SKM-1 (cell line): ENCODE measurements at regions not wholly inside any gene's neighbourhood (a gene's known extent, or its start where the extent isn't known, plus 50 kb on each side); places are given as distances from the start of the nearest gene placed in this dataset.
"Not testable (repeated sequence)": the region's sequence is repeated elsewhere in the genome, so short reads cannot be mapped to it uniquely, and the experiment has no call there.

Source experiments
- DNase-seq: peaks from one replicate; lab custom pipeline; 2025; ENCODE audit not compliant: unreplicated experiment; lab: John Stamatoyannopoulos, UW

- no peak for DNase-seq
Measured at GRCh38 chr13:19123502-19123901, 58.1 kb downstream of the TUBA3C start.

- DNase-seq = no peak
Measured at GRCh38 chr13:19117913-19118739, 63.5 kb downstream of the TUBA3C start.

- not testable (repeated sequence) for DNase-seq
Measured at GRCh38 chr13:19109225-19109624, 72.4 kb downstream of the TUBA3C start.

- no peak for DNase-seq
Measured at GRCh38 chr13:19103140-19103539, 78.5 kb downstream of the TUBA3C start.

GRCh38 chr13:19093369-19093768 is 88.3 kb downstream of the TUBA3C start:
- no peak for DNase-seq

- DNase-seq = no peak
Measured at GRCh38 chr13:19090495-19090894, 91.1 kb downstream of the TUBA3C start.

GRCh38 chr13:19089315-19089714 is 92.3 kb downstream of the TUBA3C start:
- no peak for DNase-seq

GRCh38 chr13:19088416-19088815 is 93.2 kb downstream of the TUBA3C start:
- DNase-seq = no peak

- no peak for DNase-seq
Measured at GRCh38 chr13:19085876-19086275, 95.7 kb downstream of the TUBA3C start.

- DNase-seq = no peak
Measured at GRCh38 chr13:19085258-19085657, 96.4 kb downstream of the TUBA3C start.

- DNase-seq = no peak
Measured at GRCh38 chr13:19083340-19083739, 98.3 kb downstream of the TUBA3C start.

- no peak for DNase-seq
Measured at GRCh38 chr13:19075418-19075817, 106.2 kb downstream of the TUBA3C start.

GRCh38 chr13:19074519-19074918 is 107.1 kb downstream of the TUBA3C start:
- no peak for DNase-seq

- not testable (repeated sequence) for DNase-seq
Measured at GRCh38 chr13:19074106-19074505, 107.5 kb downstream of the TUBA3C start.

GRCh38 chr13:19072956-19073706 is 108.5 kb downstream of the TUBA3C start:
- not testable (repeated sequence) for DNase-seq

GRCh38 chr13:19072543-19072942 is 109.1 kb downstream of the TUBA3C start:
- no peak for DNase-seq

GRCh38 chr13:19071161-19071936 is 110.3 kb downstream of the TUBA3C start:
- DNase-seq = no peak

- no peak for DNase-seq
Measured at GRCh38 chr13:19070398-19070735, 111.3 kb downstream of the TUBA3C start.

GRCh38 chr13:19069684-19070397 is 111.8 kb downstream of the TUBA3C start:
- no peak for DNase-seq

GRCh38 chr13:19068691-19069090 is 112.9 kb downstream of the TUBA3C start:
- no peak for DNase-seq

- no peak for DNase-seq
Measured at GRCh38 chr13:19067767-19068166, 113.9 kb downstream of the TUBA3C start.
